Kidney (tissue), 13 donors: ENCODE measurements at regions not wholly inside any gene's neighbourhood (a gene's known extent, or its start where the extent isn't known, plus 50 kb on each side); places are given as distances from the start of the nearest gene placed in this dataset.

Experiments used
- DNase-seq, 5 donors: peaks; one replicate each; pipeline ENCODE4 v3.0.0-alpha.2; 2013 to 2020
- FAIRE-seq: peaks from 2 replicates; lab custom pipeline; 2012; peaks lifted over from hg19 to GRCh38; lab: Jason Lieb, UNC
- H3K27ac ChIP-seq, 2 donors: one replicate each; pipeline ENCODE4 v1.7.0; 2013; ENCODE audit warnings: low read depth in 2 of 2, low read length in 2 of 2, inconsistent platforms in 1 of 2
- H3K27me3 ChIP-seq: one replicate; pipeline ENCODE4 v1.7.1; 2013; ENCODE audit warnings: low read length, inconsistent platforms; ENCODE audit not compliant: control insufficient read depth, insufficient read depth
- H3K36me3 ChIP-seq, 3 donors: one replicate each; pipeline versions ENCODE4 v1.7.0 to v1.7.1; 2013; ENCODE audit warnings: low read length in 3 of 3, control low read depth in 1 of 3, inconsistent platforms in 1 of 3; ENCODE audit not compliant: insufficient read depth in 3 of 3, control insufficient read depth in 2 of 3
- H3K4me1 ChIP-seq, 3 donors: one replicate each; pipeline versions ENCODE4 v1.7.0 to v1.7.1; 2013; ENCODE audit warnings: low read length in 3 of 3, inconsistent platforms in 1 of 3, low read depth in 1 of 3; ENCODE audit not compliant: control insufficient read depth in 2 of 3, insufficient read depth in 2 of 3
- H3K4me3 ChIP-seq, 3 donors: one replicate each; pipeline versions ENCODE4 v1.7.0 to v1.8.1; 2013; ENCODE audit warnings: low read length in 3 of 3, control low read depth in 1 of 3, inconsistent platforms in 1 of 3
- H3K9ac ChIP-seq, 3 donors: one replicate each; pipeline versions ENCODE4 v1.7.0 to v1.7.1; 2013; ENCODE audit warnings: low read length in 3 of 3, control low read depth in 1 of 3, inconsistent platforms in 1 of 3
- H3K9me3 ChIP-seq, 3 donors: one replicate each; pipeline versions ENCODE4 v1.7.0 to v1.7.1; 2013; ENCODE audit warnings: low read length in 3 of 3, control low read depth in 1 of 3, inconsistent platforms in 1 of 3; ENCODE audit not compliant: control insufficient read depth in 2 of 3, insufficient read depth in 1 of 3
- CTCF ChIP-seq: IDR thresholded peaks from 3 replicates; pipeline ENCODE4 v1.5.1; 2012; ENCODE audit warnings: mild to moderate bottlenecking, moderate library complexity, borderline replicate concordance; ENCODE audit not compliant: insufficient read depth; ENCODE audit errors: extremely low read depth
- intact Hi-C: fragments of 100-400 bp; cut with DNase I; formaldehyde crosslinking; loops from one replicate; pipeline ENCODE4 v1.11.1; 2022
- donor health status: control.
- donor health status: control.
- donor health status: control.
- donor health status: control.
- donor health status: control.
- donor health status: DM: yes; HTN: yes; CAD: no.
- donor health status: Normal renal cell carcinoma (clear cell type).

- Histone ChIP-seq H3K27me3 (no peaks in the 10 kb centered on the region), H3K27ac (no peak overlapping the region), H3K4me1 (peaks cover 0 to 11% (median 3%) of the 10 kb centered on the region in 3 donors), H3K9me3 (no peaks in the 10 kb centered on the region), H3K4me3 (no peak overlapping the region), H3K36me3 (no peaks in the 10 kb centered on the region), H3K9ac (no peak overlapping the region)
- TF ChIP-seq CTCF: no peak
- FAIRE-seq (no peak), DNase-seq (no peak)
- intact Hi-C loops: no loop called here
These were observed 146.8 kb upstream of the GSE1 start for GRCh38 chr16:85466304-85466700.

GRCh38 chr16:85466989-85467388, 146.1 kb upstream of the GSE1 start:
- Histone ChIP-seq H3K9ac (no peak overlapping the region), H3K4me3 (no peak overlapping the region), H3K27ac (no peak overlapping the region), H3K36me3 (no peaks in the 10 kb centered on the region), H3K9me3 (no peaks in the 10 kb centered on the region), H3K4me1 (peaks cover 0 to 4% (median 3%) of the 10 kb centered on the region in 3 donors), H3K27me3 (no peaks in the 10 kb centered on the region)
- FAIRE-seq (no peak), DNase-seq (no peak)
- intact Hi-C loops: no loop called here
- TF ChIP-seq CTCF: no peak

- FAIRE-seq: no peak
- no peak for DNase-seq
- no peak overlapping the region for H3K9ac ChIP-seq
- no peak for TF ChIP-seq CTCF
- no peak overlapping the region for H3K27ac ChIP-seq
- peaks cover 0 to 8% (median 3%) of the 10 kb centered on the region in 3 donors for H3K4me1 ChIP-seq
- H3K9me3 ChIP-seq: no peaks in the 10 kb centered on the region
- intact Hi-C loops: no loop called here
- H3K36me3 ChIP-seq: no peaks in the 10 kb centered on the region
- no peaks in the 10 kb centered on the region for H3K27me3 ChIP-seq
- no peak overlapping the region for H3K4me3 ChIP-seq
These were observed 143.1 kb upstream of the GSE1 start for GRCh38 chr16:85469929-85470590.

GRCh38 chr16:85470873-85471272, 142.2 kb upstream of the GSE1 start:
- no peaks in the 10 kb centered on the region for H3K36me3 ChIP-seq
- no peak for FAIRE-seq
- H3K9me3 ChIP-seq: no peaks in the 10 kb centered on the region
- H3K27me3 ChIP-seq: no peaks in the 10 kb centered on the region
- H3K27ac ChIP-seq: no peak overlapping the region
- no peak for DNase-seq
- intact Hi-C loops: no loop called here
- peaks cover 0 to 8% (median 0%) of the 10 kb centered on the region in 3 donors for H3K4me1 ChIP-seq
- no peak overlapping the region for H3K4me3 ChIP-seq
- no peak overlapping the region for H3K9ac ChIP-seq
- no peak for TF ChIP-seq CTCF
